Activated CD4-positive, CD25-positive, alpha-beta regulatory T cell treated with anti-CD3 and anti-CD28 coated beads, Interleukin-2, amount 50 U/mL, for 72 hours (primary cell): ENCODE measurements at regions not wholly inside any gene's neighbourhood (a gene's known extent, or its start where the extent isn't known, plus 50 kb on each side); places are given as distances from the start of the nearest gene placed in this dataset.

Experiments used
- DNase-seq: peaks from one replicate; pipeline ENCODE4 v3.0.0; 2021

DNA sequence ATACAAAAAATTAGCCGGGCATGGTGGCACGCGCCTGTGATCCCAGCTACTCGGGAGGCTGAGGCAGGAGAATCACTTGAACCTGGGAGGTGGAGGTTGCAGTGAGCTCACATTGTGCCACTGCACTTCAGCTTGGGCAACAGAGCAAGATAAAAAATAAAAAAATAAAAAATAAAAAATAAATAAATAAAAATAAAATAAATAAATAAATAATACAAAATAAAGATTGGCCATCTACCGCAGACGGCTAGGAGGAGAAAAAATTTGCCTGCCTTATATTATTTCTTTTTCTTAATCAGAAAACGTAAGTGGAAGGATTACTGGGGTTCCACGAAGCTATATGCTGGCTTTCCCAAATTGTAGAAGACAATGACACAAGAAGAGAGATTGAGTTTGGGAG lies 229.7 kb downstream of the EPHA4 start:
- DNase-seq: no peak

- DNase-seq: no peak
Observed at GRCh38 chr2:221343524-221343923, 228.6 kb downstream of the EPHA4 start.

DNA sequence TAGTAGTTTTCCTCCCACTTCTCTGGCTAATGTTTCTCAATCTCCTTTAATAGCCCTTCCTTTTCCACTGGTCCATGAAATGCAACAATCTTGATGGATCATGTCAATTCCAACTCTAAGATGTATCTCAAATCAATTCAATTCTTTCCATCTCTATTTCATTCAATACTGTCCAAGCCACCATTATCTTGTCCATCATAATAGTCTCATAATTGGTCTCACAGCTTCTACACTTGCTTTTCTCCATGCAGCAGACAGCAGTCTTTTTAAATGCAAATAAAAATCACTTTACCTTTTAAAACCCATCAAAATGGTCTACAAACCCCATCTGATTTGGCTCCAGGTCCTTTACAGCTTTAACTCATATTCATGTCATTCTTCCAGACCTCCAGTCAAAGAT lies 226.6 kb downstream of the EPHA4 start:
- DNase-seq: no peak

DNA sequence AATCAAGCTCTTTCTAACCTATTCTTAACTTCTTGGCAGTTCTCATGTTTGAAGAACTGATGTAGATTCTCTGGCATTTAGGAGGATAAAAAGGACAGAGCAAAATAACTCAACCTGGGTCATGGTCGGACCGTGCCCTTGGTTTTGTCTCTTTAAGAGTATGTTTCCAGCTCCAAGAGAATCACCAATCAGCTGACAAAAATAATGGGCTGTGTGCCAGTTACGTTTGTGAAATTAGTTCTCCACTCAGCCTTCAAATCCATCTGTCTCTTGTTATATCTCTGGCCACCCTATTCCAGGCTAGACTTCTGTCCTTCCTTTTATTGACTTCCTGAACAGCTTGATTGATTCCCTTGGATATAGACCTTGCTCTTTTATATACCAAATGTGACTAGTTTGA lies 225.7 kb downstream of the EPHA4 start:
- no peak for DNase-seq

- DNase-seq: no peak
Observed at GRCh38 chr2:221347471-221347870, 224.6 kb downstream of the EPHA4 start.

DNA sequence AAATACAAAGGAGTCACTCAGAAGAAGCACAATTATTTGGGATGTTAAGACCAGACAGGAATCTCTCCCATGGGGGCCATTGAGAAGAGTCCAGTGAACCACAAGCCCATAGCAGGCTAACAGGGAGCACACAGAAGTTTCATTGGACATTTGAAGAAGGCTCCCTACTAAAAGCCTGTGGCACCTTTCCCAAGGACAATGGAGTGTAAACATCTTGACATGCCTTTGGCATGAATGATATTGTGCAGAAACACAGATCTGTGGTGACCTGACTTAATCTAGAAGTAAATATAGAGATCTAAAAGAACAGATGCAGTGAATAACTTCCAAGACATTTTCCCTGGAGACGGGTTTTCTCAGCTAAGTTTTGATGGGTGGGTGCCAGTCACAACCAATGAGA lies 221.5 kb downstream of the EPHA4 start:
- no peak for DNase-seq

- DNase-seq: no peak
Observed at GRCh38 chr2:221353201-221353600, 218.9 kb downstream of the EPHA4 start.

GRCh38 chr2:221360312-221360711 lies 211.8 kb downstream of the EPHA4 start:
- DNase-seq: no peak

- no peak for DNase-seq
Observed at GRCh38 chr2:221360742-221361141, 211.4 kb downstream of the EPHA4 start.

DNA sequence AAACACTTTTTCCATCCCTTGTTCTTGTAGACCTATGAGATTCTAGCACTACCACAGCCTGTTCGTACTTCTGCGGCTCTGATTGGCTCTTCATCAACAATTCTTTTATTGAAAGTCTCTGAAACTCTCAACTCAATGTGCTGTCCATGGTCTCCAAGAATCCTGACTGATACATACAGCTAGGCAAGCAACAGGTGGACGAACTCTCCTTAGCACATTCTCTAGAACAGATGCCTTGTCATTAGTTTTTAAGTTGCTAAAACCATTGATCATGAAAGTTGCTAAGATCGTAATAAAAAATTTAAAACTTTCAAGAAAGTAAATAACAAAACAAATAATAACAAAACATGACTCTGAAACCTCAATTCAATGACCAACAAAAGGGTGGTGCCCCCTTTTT lies 210.5 kb downstream of the EPHA4 start:
- no peak for DNase-seq

DNA sequence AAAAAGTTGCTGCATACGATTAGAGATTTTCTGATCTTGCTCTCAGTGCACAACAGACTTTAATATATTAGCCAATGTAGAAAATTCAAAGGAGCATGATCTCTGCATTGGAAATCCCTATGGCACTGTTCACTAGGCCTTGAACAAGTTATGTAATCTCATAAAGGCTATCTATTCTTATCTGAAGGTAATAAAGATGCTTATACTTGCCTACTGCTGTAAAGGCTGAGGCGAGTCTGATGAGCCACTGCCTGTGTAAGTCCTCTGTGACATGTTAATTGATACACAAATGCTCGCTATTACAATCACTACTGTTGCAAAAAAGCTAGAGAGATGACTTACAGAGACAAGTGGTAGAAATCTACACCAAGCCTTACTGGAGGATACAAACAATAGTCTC lies 207.4 kb downstream of the EPHA4 start:
- DNase-seq: no peak
